Stimulated activated naive CD4-positive, alpha-beta T cell treated with Interleukin-2 at 50 U/mL for 16 hours (primary cell): ENCODE measurements at regions not wholly inside any gene's neighbourhood (a gene's known extent, or its start where the extent isn't known, plus 50 kb on each side); places are given as distances from the start of the nearest gene placed in this dataset.
A peak's percentile ranks its signal among the peaks of the same experiment; 100 is the strongest.
"Not testable (repeated sequence)": the region's sequence is repeated elsewhere in the genome, so short reads cannot be mapped to it uniquely, and the experiment has no call there.

Source experiments
- DNase-seq: peaks from one replicate; lab custom pipeline; 2025; lab: John Stamatoyannopoulos, UW

DNA sequence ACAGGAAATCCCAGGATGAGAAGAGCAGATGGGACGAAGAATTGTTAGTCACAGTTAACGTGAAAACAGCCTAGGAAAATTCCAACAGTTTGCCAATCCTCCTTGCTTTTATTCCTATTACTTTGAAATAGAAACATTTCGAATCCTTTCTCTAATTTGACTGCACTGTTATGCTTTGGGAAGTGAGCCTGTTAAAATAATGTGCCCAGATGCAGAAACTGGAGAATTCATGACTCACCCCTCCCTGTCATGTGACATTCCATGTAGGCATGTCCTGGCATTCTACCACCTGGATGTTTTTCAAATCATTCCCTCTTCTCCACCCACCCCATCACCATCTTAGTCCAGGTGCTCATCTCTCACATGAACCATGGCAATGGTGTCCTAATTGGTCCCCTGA is 107.3 kb downstream of the MINAR1 start:
- DNase-seq = no peak

DNA sequence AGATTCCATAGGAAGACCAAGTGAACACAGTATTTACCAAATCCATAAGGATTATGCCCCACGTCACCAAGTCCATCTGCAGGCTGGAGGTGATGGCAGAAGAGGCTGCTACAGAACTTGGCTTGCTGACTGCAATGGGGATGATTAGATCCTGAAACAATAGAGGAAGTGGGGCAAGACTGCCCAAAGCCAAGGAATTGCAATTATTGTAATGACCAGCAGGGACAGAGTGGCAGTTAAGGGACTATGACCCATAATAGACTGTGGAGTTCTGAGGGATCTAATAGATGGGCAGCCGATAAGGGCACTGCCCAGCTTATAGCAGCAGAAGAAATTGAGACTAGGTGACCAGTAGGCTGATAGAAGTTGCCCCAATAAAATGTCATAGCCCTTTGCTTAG is 108.4 kb downstream of the MINAR1 start:
- no peak for DNase-seq

DNA sequence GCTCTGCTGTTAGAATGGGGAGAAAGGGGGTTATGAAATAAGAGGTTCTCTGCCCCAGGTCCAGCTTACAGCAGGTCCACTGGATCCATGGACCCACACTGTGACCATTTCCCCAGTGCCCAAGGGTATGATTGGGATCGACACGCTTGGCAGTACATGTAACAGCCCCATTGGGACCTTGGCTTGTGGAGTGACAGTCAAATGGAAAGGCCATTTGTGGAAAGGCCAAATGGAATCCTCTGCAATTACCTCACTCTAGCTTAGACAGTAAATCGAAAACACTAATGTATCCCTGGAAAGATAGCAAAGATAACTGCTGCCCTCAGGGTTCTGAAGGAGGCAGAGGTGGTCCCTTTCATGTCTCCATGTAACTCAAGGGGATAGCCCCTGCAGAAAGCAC is 109.1 kb downstream of the MINAR1 start:
- DNase-seq = no peak

DNA sequence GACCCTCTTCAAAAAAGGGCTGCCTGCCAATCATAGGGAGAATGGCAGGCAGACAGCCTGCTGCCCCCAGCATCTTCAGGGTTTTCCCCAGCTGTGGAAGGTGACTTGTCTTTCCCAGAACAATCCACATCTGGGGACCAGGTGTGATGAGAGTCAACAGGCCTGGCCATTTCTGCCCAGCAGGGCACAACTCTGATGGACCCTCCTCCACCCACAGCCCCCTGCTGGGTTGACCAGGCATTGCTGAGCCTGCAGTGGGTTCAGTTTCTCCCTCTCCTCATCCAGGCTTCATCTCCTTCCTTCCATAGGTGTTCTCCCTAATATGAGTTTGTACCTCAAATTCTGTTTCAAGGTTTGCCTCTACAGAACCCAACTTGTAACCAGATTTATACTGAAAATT is 111.0 kb downstream of the MINAR1 start:
- no peak for DNase-seq

DNA sequence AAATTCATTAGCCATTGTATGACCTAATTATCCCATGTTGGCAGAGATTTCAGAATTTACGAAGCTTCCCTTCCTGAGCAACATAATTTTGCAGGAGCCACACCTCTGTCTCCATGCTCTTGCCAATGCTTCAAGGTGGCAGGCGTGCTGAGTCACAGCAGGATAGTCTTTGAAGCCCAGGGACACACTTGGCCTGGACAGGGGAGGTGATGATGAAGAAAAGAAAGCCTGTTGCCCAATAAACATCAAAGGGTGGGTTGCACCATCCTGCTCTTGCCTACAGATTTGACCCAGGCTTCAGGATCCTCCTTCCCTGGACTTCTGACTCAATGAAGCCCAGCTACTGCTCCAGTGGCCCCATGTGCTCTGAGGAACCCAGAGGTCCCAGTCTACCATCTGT is 117.1 kb downstream of the MINAR1 start:
- no peak for DNase-seq

DNA sequence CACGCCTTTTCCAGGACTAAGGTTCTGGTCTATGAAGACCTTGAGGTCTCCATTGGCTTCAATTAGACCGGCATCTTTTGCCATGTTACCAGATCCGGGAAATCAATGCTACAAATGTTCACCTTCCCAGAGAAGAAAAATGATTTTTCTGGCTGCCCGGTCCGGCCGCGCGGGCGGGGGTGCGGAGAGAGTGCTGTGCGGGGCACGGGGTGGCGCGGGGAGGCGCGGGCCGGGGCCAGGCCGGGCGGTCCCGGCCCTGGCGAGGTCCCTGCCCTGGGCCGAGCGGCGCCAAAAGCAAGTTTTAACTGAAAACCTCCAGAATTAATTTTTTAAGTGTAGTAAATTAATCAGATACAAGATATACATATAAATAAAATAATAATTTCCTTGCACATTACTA is 128.2 kb downstream of the MINAR1 start:
- DNase-seq = no peak

DNA sequence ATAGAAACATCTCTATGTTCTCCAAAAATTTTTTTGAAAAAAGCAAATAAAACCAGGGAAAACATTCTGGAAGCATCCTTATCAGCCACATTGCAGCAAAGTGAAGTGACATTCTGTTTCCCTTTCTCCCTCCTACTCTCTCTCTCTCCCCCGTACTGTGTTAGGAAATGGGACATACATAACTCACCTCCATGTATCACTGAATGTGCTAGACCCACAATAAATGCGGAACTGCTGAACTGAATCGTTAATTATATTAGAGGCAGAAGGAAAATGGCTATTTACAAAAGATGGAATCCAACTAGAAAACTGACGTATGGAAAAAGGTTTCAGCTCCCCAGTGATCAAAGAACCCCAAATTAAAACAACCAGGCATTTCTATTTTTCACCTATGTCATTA is 129.8 kb downstream of the MINAR1 start:
- DNase-seq = no peak

DNA sequence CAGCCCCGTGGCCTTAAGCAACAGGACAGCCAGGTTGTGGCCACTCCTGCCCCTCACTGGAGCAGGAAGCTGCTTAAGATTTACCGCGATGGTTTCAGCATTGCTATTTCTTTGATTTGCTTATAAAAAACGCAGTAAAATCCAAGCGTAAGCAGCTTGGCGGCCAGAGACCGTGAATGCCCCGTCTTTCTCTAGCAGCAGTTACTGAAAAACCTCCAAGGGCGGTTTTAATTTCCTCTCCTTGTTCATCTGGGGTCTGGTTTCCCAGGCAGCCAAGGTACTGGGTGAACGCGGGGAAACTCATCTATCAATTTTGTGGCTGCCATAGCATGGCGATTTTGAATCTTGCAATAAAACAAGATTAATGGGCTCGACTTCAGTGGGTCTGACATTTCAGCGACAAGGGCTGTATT is 130.3 kb downstream of the MINAR1 start:
- no peak for DNase-seq

DNA sequence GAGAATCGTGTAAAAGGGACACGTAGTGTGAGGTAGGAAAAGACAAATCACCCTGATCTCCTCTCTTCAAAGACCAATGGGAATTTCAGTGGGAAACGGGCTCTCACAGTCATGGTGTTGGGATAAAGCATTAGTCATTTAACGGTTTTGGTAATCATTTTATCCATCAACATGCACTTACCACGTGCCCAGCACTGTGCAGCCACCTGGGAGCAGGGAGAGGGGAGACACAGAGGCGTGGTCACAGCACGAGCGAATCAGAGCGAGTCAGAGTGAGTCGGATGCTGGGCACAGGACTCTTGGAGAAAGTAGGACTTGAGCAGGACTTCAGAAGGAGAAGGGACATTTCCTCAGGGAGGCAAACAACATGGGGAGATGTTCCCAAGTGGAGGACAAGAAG is 130.8 kb downstream of the MINAR1 start:
- no peak for DNase-seq

DNA sequence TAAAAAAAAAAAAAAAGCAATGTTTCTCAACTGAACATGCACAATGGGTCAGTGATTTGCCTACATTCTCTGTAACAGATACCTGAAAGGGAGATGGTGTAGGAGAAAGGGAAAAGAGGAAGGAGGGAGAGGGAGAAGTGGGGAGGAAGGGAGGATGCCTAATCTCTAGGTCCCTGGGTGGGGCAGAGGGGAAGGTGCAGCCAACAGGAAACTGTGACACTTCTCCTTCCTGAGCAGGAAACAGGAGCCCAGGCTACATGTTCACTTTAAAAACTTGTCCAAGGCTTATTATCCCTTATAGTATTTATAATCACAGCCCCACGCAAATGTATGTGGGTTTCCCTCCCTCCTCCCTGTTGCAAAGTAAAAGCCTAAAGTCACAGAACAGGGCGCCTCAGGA is 137.9 kb downstream of the MINAR1 start:
- DNase-seq = no peak

DNA sequence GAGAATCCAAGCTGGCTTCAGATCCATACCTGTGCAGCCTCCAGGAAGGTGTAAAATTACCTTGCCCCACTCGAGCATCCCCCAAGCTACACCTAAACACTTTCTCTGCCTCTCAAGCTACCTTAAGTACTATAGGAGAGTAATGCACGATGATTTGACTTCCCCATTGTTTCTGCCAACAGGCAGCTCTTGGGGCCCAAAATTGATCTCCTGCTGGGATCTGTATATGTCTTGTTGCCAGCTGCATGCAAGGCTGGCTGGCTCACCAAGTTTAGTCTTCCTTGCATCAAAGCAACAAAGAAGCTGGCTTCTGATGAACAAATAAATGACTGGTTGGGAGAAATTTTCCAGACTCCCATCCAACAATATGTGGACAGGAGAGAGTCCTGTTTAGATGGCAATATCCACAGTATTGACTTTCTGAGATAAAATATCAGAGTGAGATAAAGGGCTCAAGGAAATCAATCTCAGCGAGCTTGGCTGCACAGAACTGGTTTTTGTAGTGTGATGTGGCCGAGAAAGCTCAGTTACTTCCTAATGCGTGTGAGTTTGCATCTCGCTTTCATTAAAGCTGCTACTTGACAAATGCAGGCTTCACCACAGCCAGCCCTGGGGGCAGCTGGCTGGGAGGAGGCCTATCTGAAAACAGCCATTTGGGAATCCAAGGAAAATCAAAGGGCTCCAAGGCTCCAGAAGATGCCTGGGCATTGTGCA is 140.7 kb downstream of the MINAR1 start:
- DNase-seq = no peak

DNA sequence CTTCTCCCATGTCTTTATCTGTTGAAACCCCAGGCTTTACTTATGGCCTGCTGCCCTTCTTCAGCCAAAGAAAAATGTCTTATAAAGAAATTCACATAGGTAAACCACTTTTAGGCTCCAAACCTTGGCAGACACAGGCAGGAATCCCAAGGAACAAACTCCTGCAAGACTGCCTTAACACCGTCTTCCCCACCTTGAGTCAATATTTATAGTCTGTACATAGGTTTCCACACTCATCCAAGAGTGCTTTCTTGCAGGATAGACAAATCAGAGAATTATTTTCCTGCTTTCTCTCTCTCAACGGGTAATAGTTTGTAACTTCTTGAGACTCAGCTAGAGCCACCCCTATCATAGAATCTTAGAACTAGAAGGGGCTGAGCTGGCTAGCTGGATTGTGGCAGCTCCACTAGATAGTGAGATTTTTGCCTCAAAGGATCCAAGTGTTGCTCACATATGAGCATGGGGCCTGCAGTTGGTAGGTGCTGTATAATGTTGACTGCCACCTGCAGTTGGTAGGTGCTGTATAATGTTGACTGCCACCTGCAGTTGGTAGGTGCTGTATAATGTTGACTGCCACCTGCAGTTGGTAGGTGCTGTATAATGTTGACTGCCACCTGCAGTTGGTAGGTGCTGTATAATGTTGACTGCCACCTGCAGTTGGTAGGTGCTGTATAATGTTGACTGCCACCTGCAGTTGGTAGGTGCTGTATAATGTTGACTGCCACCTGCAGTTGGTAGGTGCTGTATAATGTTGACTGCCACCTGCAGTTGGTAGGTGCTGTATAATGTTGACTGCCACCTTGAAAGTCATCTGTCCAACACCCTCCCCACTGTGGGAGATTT is 142.5 kb downstream of the MINAR1 start:
- DNase-seq = not testable (repeated sequence)

DNA sequence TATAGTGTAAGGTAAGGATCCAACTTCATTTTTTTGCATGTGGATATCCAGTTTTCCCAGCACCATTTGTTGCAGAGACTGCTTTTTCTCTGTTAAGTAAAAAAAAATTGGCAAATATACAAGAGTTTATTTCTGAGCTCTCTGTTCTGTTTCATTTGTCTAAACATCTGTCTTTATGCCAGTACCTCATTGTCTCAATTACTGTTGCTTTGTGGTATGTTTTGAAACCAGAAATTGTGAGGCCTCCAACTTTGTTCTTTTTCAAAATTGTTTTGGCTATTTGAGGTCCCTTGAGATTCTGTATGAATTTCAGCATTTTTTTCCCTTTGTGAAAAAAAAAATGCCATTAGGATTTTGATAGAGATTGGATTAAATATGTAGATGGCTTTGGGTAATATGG is 150.5 kb downstream of the MINAR1 start:
- no peak for DNase-seq

DNA sequence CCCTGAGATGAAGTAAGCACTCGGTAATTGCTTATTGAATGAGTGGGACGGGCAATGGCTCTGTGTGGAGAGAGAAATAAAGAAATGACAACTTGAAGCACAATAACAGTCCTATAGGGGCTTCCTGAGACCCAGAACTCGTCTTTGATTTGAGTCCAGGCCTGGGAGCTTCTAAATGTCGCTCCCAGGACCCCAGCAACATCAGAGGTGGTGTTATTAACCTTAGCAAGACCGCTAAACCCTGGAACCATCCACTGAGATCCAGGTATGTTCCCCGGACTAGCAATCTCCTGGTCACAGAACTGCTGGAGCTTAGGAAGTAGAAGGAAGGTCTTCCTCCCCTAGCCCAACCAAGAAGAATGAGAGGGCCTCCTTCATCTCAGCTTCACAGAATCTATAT is 160.0 kb downstream of the MINAR1 start:
- no peak for DNase-seq

DNA sequence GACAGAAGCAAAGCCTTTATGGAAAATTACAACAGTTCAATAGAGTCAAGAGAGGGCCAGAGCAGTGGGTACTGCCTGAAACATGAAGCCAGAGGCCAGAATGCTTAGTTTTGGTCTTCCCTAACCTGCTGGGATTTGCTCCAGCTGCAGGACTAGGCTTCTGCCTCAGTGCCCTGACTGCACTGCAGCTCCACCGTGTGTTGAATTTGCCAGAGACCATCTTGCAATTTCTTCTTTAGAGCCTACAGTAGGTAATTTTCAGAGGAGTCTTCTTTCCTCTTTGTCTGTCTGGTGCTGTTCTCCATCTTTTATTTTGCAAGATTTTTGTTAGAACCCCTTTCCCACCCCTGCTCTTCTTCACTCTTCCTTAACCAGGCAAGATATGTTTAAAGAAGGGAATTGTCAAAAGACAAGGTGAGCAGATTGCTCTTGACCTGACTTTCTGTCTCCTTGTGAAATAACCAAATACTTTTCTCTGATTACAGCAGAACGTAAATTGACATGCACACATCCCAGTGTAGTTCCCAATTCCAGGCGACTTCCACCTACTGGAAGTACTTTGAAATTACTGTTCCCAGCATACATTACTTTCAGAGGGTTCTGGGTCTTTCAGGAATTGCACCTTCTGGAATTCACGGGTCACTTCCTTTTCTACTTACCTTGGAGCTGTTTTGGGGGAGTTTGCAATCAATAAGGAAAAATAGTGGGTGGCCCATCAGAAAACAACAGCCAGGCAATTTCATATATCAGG is 161.2 kb downstream of the MINAR1 start:
- no peak for DNase-seq

DNA sequence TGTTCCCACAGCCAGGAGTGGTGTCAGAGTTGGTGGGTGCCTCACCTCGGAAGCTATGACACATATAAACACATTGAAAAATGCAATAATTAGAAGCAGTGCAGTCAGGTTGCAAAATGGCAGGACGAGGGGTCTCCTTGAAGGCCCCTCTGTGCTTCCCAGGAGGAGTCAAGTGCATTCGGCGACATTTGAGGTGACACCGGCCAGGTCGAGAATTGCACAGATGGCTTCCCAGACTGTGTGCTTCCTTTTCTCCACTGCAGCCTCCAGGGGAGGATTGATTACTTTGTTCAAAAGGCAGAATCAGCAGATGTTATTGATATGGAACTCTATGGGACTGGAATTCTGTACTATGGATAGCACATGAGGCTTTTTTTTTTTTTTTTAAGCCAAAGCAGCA is 163.2 kb downstream of the MINAR1 start:
- no peak for DNase-seq

DNA sequence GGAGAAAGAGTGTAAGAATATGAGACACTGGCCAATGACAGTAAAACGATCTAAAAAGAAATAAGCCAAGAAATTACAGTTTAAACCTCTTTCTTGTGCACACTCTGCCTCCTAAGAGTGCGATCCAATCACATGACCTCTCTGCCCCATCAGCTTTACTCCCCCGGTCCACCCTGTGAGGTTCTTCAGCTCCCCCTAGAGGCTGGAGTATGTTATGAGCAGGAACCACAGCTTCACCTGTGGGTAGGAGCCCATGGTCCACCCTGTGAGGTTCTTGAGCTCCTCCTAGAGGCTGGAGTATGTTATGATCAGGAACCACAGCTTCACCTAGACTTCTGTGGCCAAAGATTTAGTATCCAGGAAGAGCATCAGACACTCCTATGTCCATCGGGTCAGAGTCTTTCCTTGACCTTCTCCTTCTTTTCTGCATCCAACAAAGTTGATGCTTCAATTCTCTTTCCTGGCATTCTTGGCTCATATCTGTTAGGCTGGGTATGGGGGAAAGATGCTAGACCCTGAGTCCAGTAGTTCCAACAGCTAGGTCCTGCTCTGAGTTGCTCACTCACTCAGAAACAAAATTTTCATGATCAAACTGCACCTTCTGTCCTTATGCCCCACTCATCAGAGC is 164.0 kb downstream of the MINAR1 start:
- peak; percentile 4 for DNase-seq

DNA sequence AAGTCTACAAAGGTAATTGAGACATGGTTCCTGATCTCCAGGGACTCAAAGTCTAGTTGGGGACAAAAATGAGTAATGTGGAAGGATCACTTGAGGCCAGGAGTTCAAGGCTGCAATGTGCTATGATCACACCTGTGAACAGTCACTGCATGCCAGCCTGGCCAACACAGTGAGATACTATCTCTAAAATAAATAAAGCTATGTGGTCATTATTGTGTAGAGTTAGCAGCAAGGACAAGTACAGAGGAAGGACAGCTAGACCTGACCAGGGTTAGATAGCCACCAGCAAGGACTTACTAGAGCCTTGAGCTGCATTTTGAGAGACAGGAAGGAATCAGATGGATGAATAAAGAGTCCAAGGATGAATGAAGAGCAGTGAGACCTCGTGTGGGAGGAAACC is 166.5 kb downstream of the MINAR1 start:
- no peak for DNase-seq

DNA sequence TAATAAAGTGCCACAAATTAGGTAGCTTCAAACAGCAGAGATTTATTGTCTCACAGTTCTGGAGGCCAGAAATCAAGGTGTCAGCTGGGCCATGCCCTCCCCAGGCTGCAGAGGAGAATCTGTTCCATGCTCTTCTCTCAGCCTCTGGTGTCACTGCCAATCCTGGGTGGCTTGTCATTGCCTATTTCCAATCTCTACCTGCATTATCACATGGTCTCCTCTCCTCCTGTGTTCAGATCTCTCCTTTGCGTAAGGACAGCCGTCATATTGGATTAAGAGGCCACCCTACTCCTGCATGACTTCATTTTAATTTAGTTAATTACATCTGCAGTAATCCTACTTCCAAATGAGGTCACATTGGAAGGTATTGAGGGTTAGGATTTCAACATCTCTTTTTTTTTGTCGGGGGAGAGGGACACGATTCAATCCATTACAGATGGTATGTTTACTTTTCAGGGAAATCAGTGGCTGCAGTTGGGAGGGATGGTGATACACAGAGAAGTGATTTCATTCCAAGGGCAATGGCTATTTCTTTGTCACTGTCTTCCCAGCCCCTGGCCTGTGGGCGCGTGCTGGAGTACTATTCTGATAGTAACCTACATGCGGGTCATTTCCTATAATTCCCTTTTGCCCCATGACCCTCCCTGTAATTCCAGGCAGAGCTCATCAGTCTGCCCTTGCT is 169.4 kb downstream of the MINAR1 start:
- no peak for DNase-seq

DNA sequence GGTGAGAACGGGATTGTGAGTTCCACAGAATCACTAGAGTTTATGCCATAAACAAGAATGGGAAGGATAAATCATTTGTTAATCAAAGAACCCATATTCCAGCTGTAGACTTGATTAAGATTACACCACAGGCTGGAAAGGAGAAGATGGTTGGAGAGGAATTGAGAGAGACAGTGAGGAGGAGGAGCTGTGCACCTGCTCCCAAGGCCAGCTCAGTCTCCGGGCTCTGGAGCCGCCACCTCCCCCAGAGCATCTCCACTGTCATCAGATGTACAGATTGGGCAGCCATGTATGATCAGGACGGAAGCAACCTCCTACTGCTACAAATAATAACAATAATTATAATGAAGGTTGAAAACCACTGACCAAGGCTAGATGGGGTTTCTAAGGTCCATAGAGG is 170.0 kb downstream of the MINAR1 start:
- no peak for DNase-seq

DNA sequence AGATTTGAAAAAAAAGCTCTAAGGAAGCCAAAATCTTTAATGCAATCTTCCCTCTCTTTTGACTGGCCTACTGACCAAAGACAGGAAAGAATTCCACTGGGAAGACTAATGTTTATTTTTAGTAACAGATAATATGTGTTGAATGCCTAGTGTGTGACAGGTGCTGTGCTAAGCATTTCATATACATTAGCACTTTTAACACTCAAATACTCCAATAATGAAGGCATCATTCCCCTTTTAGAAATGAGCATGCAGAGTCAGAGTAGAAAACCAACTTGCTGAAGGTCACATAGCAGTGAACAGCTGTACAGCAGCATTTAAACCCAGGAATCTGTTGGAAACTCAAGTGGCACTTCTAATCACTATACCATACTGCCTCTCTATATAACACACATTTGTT is 170.6 kb downstream of the MINAR1 start:
- DNase-seq = no peak

DNA sequence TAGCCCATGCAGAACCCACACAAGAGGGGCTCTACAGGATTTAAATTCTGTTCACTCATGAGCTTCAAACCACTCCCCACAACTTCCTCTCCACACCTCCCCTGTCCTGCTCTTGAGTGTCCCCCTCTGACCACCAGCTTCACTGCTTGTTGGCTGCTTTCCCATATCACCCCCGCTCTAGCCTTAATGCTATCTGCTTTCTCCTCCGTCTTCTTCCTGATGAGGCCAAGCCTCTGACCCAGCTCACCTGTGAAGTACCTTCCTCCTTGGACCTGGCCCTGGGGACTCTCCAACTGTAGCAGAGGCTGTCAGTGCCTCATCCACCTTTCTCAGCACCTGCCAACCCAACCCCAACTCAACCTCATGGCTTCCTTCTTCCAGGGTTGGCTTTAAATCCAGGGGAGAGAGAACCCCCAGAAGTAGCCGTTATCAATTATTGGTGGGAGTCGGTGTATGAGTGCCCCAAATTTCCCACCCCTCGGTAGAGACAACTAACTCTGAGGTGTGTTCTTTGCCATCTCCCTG is 174.8 kb downstream of the MINAR1 start:
- DNase-seq = no peak
